A673 (cell line): ENCODE measurements at regions not wholly inside any gene's neighbourhood (a gene's known extent, or its start where the extent isn't known, plus 50 kb on each side); places are given as distances from the start of the nearest gene placed in this dataset.

Source experiments
- CTCF ChIP-seq: fragments of 300-800, 200-600 bp; sonication (generic); conservative IDR thresholded peaks from 2 replicates; pipeline ENCODE4 v1.5.1; 2017; ENCODE audit warnings: low read depth, mild to moderate bottlenecking, antibody characterized with exemption, low read length, moderate library complexity, mixed read lengths
- EZH2 ChIP-seq: fragments of 200-600 bp; sonication (generic); IDR thresholded peaks from 2 replicates; pipeline ENCODE4 v1.6.1; 2017; ENCODE audit warnings: borderline replicate concordance, low read depth, mild to moderate bottlenecking, mixed read lengths, antibody characterized with exemption, low read length; ENCODE audit not compliant: poor library complexity, severe bottlenecking

- TF ChIP-seq CTCF: no peak
- no peak for TF ChIP-seq EZH2
These were observed 391.1 kb downstream of the TMEM38B start for GRCh38 chr9:106085479-106085878.
